Cardiac fibroblast (primary cell): ENCODE measurements at regions not wholly inside any gene's neighbourhood (a gene's known extent, or its start where the extent isn't known, plus 50 kb on each side); places are given as distances from the start of the nearest gene placed in this dataset.
A peak's percentile ranks its signal among the peaks of the same experiment; 100 is the strongest.

Experiments used
- DNase-seq, 2 donors: peaks; one replicate each; pipeline versions ENCODE4 v3.0.0 to v3.0.0-alpha.2; 2010; ENCODE audit warnings: low read depth in 2 of 2
- H3K4me3 ChIP-seq, 2 donors: replicated peaks in 1 of 2; 1 replicate in 1 of 2; 2 replicates in 1 of 2; pipeline ENCODE4 v1.5.1; 2011; ENCODE audit warnings: low read depth in 2 of 2, low read length in 2 of 2, mild to moderate bottlenecking in 2 of 2, moderate library complexity in 1 of 2
- CTCF ChIP-seq: IDR thresholded peaks from one replicate; pipeline ENCODE4 v1.5.1; 2011; ENCODE audit warnings: low read depth, mild to moderate bottlenecking, low read length, inconsistent platforms

- no peak for TF ChIP-seq CTCF
- DNase-seq = no peak
Measured at GRCh38 chr5:123294544-123294943, 128.7 kb downstream of the CEP120 start.

GRCh38 chr5:123289210-123289609 lies 134.0 kb downstream of the CEP120 start:
- no peak overlapping the region for H3K4me3 ChIP-seq
- no peak for DNase-seq
- TF ChIP-seq CTCF = no peak

More at GRCh38 chr5:123294544-123294943, 128.7 kb downstream of the CEP120 start:
- no peak overlapping the region for H3K4me3 ChIP-seq

- TF ChIP-seq CTCF = no peak
- no peak for DNase-seq
- H3K4me3 ChIP-seq = no peak overlapping the region
Measured at GRCh38 chr5:123287881-123288280, 135.3 kb downstream of the CEP120 start.

GRCh38 chr5:123286891-123287290 lies 136.3 kb downstream of the CEP120 start:
- no peak for DNase-seq
- TF ChIP-seq CTCF = no peak
- no peak overlapping the region for H3K4me3 ChIP-seq

- peak overlapping the region in 1 of 2 donors; percentile 26 for H3K4me3 ChIP-seq
- no peak for TF ChIP-seq CTCF
- DNase-seq = peak; percentile 13 to 46
Measured at GRCh38 chr5:123285122-123286023, 137.8 kb downstream of the CEP120 start.

GRCh38 chr5:123283499-123283898 lies 139.7 kb downstream of the CEP120 start:
- no peak for TF ChIP-seq CTCF
- H3K4me3 ChIP-seq = no peak overlapping the region
- DNase-seq = no peak
